Osteoblast (primary cell): ENCODE measurements at regions not wholly inside any gene's neighbourhood (a gene's known extent, or its start where the extent isn't known, plus 50 kb on each side); places are given as distances from the start of the nearest gene placed in this dataset.

ENCODE experiments used
- DNase-seq: peaks from one replicate; pipeline ENCODE4 v3.0.0; 2011; ENCODE audit warnings: low spot score, mixed read lengths; ENCODE audit not compliant: insufficient read length; ENCODE audit errors: missing footprints
- H2AFZ ChIP-seq: 2 replicates; pipeline ENCODE4 v1.6.0; 2011; ENCODE audit warnings: mild to moderate bottlenecking, low read length
- H3K27ac ChIP-seq: 2 replicates; pipeline ENCODE4 v1.5.1; 2011; ENCODE audit warnings: mild to moderate bottlenecking, low read depth, low read length, moderate library complexity
- H3K27me3 ChIP-seq: 2 replicates; pipeline ENCODE4 v1.6.0; 2012; ENCODE audit warnings: mild to moderate bottlenecking, control low read depth, inconsistent platforms, low read length, moderate library complexity; ENCODE audit not compliant: insufficient read depth
- H3K36me3 ChIP-seq: 2 replicates; pipeline ENCODE4 v1.5.1; 2011; ENCODE audit warnings: mild to moderate bottlenecking, low read length, control low read depth, moderate library complexity; ENCODE audit not compliant: insufficient read depth
- H3K4me1 ChIP-seq: 2 replicates; pipeline ENCODE4 v1.5.1; 2011; ENCODE audit warnings: mild to moderate bottlenecking, low read length, control low read depth, moderate library complexity; ENCODE audit not compliant: insufficient read depth
- H3K4me2 ChIP-seq: 2 replicates; pipeline ENCODE4 v1.6.0; 2011; ENCODE audit warnings: mild to moderate bottlenecking, low read length; ENCODE audit not compliant: insufficient read depth
- H3K4me3 ChIP-seq: fragments of 200-600 bp; sonication (generic); 3 replicates; pipeline ENCODE4 v1.5.1; 2012; ENCODE audit warnings: mild to moderate bottlenecking, low read length, inconsistent platforms; ENCODE audit not compliant: insufficient read depth
- H3K79me2 ChIP-seq: 2 replicates; pipeline ENCODE4 v1.6.0; 2012; ENCODE audit warnings: mild to moderate bottlenecking, low read length, control low read depth, inconsistent platforms; ENCODE audit not compliant: insufficient read depth
- H3K9me3 ChIP-seq: 2 replicates; pipeline ENCODE4 v1.5.1; 2011; ENCODE audit warnings: low read depth, low read length, control low read depth
- H4K20me1 ChIP-seq: 2 replicates; pipeline ENCODE4 v1.6.0; 2012; ENCODE audit warnings: mild to moderate bottlenecking, low read length, control low read depth; ENCODE audit not compliant: insufficient read depth
- CTCF ChIP-seq: IDR thresholded peaks from 2 replicates; pipeline ENCODE4 v1.5.1; 2011; ENCODE audit warnings: mild to moderate bottlenecking, low read depth, low read length, moderate library complexity; ENCODE audit errors: extremely low read depth

DNA sequence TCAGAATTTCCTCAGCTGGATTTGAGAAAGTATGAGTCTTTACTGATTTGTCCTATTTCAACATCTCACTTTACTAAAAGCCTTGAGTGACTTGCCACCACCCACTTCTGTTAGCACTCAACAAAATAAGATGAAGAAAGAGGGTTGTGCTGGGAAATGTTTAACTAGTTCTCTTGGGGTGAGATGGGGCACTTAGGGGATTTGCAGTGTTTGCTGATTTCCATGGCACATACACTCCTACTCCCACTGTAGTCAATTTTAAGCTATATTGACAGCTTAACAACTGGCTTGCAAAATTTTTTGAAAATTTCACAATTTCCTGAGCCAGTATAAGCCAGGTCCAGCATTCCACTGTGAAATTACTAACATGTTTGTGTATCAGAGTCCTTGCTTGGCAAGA, 463.1 kb upstream of the ARHGEF26 start:
- no peak overlapping the region for H3K4me3 ChIP-seq
- TF ChIP-seq CTCF = no peak
- no peak overlapping the region for H3K27ac ChIP-seq
- H4K20me1 ChIP-seq = no peaks in the 10 kb centered on the region
- no peaks in the 10 kb centered on the region for H3K4me1 ChIP-seq
- H3K79me2 ChIP-seq = no peaks in the 10 kb centered on the region
- H3K4me2 ChIP-seq = no peak overlapping the region
- H3K27me3 ChIP-seq = no peaks in the 10 kb centered on the region
- H3K36me3 ChIP-seq = no peaks in the 10 kb centered on the region
- no peak for DNase-seq
- no peaks in the 10 kb centered on the region for H3K9me3 ChIP-seq
- H2AFZ ChIP-seq = no peak overlapping the region

GRCh38 chr3:153666991-153667740, 454.0 kb upstream of the ARHGEF26 start:
- Histone ChIP-seq H3K9me3 (no peaks in the 10 kb centered on the region), H3K4me3 (no peak overlapping the region), H3K4me1 (no peaks in the 10 kb centered on the region), H3K79me2 (no peaks in the 10 kb centered on the region), H3K27ac (no peak overlapping the region), H3K36me3 (no peaks in the 10 kb centered on the region), H3K4me2 (no peak overlapping the region), H2AFZ (no peak overlapping the region), H3K27me3 (no peaks in the 10 kb centered on the region), H4K20me1 (no peaks in the 10 kb centered on the region)
- TF ChIP-seq CTCF = no peak
- no peak for DNase-seq

DNA sequence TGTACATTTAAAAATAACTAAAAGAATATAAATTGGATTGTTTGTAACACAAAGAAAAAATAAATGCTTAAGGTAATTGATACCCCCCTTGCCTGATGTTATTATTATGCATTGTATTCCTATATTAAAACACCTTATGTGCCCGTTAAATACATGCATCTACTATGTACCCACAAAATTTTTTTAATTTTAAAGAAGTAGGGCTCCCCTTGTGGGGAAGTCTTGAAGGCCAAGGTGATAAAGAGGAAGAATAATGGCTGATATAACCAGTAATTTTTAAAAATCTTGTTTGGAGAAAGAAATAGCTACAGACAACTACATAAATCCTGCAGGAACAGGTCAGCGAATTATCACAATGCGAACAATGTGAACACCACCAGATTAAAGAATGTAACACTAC, 451.7 kb upstream of the ARHGEF26 start:
- Histone ChIP-seq H3K27ac (no peak overlapping the region), H3K27me3 (no peaks in the 10 kb centered on the region), H3K4me2 (no peak overlapping the region), H3K4me1 (no peaks in the 10 kb centered on the region), H4K20me1 (no peaks in the 10 kb centered on the region), H3K9me3 (no peaks in the 10 kb centered on the region), H3K36me3 (no peaks in the 10 kb centered on the region), H3K4me3 (no peak overlapping the region), H3K79me2 (no peaks in the 10 kb centered on the region), H2AFZ (no peak overlapping the region)
- no peak for DNase-seq
- TF ChIP-seq CTCF = peak; percentile 21

DNA sequence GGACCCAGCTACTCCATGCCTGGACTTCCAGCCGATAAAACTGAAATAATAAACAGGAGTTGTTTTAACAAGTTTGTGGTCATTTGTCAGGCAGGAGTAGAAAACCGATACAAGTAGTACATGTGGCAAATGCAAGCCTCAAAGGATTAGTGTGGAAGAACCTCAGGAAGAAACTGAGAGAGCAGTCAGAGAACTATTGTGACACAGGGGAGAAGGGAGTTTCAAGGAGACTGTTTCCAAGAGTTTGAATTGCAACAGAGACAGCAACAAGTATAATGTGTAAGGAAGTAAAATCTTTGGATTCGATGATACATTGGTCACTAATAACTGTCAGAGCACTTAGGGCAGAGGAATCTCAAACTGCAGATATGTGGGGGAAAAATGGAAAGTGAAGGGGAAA, 450.6 kb upstream of the ARHGEF26 start:
- no peak overlapping the region for H2AFZ ChIP-seq
- no peak overlapping the region for H3K4me3 ChIP-seq
- no peak overlapping the region for H3K4me2 ChIP-seq
- H3K27ac ChIP-seq = no peak overlapping the region
- H3K9me3 ChIP-seq = no peaks in the 10 kb centered on the region
- H3K79me2 ChIP-seq = no peaks in the 10 kb centered on the region
- DNase-seq = no peak
- H4K20me1 ChIP-seq = no peaks in the 10 kb centered on the region
- H3K36me3 ChIP-seq = no peaks in the 10 kb centered on the region
- no peak for TF ChIP-seq CTCF
- no peaks in the 10 kb centered on the region for H3K4me1 ChIP-seq
- no peaks in the 10 kb centered on the region for H3K27me3 ChIP-seq
